SU-DHL-6 (cell line): ENCODE measurements at regions not wholly inside any gene's neighbourhood (a gene's known extent, or its start where the extent isn't known, plus 50 kb on each side); places are given as distances from the start of the nearest gene placed in this dataset.

Experiments
- EZH2phosphoT487 ChIP-seq: fragments of 200-600 bp; sonication (generic), shearing (Covaris generic); conservative IDR thresholded peaks from 2 replicates; pipeline ENCODE4 v1.6.1; 2018; ENCODE audit warnings: mild to moderate bottlenecking, antibody characterized with exemption, low read length, moderate library complexity, mixed read lengths
- TF ChIP-seq, protein P1 (sequence below): fragments of 200-600 bp; sonication (generic); IDR thresholded peaks from one replicate; pipeline ENCODE4 v1.5.1; 2017; ENCODE audit warnings: antibody characterized with exemption, mild to moderate bottlenecking, low read length, moderate library complexity; ENCODE audit not compliant: insufficient read depth, poor library complexity, severe bottlenecking

DNA sequence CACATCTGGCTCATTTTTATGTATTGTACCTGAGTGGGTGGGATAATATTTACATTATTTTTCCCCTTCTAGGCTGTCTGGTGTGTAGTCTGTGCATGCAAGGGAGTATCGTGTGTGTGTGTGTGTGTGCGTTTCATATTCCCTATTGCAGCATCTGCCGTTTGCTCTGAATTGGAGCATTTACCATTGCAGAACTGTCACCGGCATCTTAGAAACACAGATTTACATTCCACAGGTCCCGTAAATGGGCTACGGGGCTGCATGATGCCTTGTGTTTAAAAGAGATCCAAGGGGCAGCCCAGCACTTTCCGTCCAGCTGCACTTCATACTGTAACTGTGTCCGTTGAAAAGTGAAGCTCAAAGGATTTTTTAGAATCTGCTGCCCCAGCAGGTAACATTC, 167.1 kb upstream of the KIAA1217 start:
- TF ChIP-seq, protein P1, sequence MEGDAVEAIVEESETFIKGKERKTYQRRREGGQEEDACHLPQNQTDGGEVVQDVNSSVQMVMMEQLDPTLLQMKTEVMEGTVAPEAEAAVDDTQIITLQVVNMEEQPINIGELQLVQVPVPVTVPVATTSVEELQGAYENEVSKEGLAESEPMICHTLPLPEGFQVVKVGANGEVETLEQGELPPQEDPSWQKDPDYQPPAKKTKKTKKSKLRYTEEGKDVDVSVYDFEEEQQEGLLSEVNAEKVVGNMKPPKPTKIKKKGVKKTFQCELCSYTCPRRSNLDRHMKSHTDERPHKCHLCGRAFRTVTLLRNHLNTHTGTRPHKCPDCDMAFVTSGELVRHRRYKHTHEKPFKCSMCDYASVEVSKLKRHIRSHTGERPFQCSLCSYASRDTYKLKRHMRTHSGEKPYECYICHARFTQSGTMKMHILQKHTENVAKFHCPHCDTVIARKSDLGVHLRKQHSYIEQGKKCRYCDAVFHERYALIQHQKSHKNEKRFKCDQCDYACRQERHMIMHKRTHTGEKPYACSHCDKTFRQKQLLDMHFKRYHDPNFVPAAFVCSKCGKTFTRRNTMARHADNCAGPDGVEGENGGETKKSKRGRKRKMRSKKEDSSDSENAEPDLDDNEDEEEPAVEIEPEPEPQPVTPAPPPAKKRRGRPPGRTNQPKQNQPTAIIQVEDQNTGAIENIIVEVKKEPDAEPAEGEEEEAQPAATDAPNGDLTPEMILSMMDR, result no peak
- TF ChIP-seq EZH2phosphoT487, result no peak
